Brain microvascular endothelial cell (primary cell): ENCODE measurements at regions not wholly inside any gene's neighbourhood (a gene's known extent, or its start where the extent isn't known, plus 50 kb on each side); places are given as distances from the start of the nearest gene placed in this dataset.

Experiments
- DNase-seq: peaks from one replicate; pipeline ENCODE4 v3.0.0-alpha.2; 2020
- H3K27ac ChIP-seq: fragments of 250-450 bp; sonication (Bioruptor Pico); 2 replicates; pipeline ENCODE4 v1.5.1; 2020; ENCODE audit warnings: mild to moderate bottlenecking, moderate library complexity
- H3K27me3 ChIP-seq: fragments of 250-450 bp; sonication (Bioruptor Pico); replicated peaks from 2 replicates; pipeline ENCODE4 v1.5.1; 2020; ENCODE audit warnings: mild to moderate bottlenecking
- H3K36me3 ChIP-seq: fragments of 250-450 bp; sonication (Bioruptor Pico); replicated peaks from 2 replicates; pipeline ENCODE4 v1.5.1; 2020; ENCODE audit warnings: mild to moderate bottlenecking
- H3K4me3 ChIP-seq: 2 replicates; pipeline ENCODE4 v1.5.1; 2011; ENCODE audit warnings: low read depth, mild to moderate bottlenecking, control low read depth, low read length, moderate library complexity
- in situ Hi-C: cut with HindIII; loops from 2 replicates; pipeline ENCODE4 v1.10.0; 2017; ENCODE audit warnings: low sequenced_read_pairs, low pct_ligation_motif_present
- TF ChIP-seq, protein P1 (sequence below): IDR thresholded peaks from 2 replicates; pipeline ENCODE4 v1.5.1; 2011; ENCODE audit warnings: low read depth, mild to moderate bottlenecking, moderate library complexity, low read length, control low read depth, inconsistent platforms; ENCODE audit errors: missing control alignments

GRCh38 chr14:98606041-98606640 lies 665.9 kb downstream of the BCL11B start:
- TF ChIP-seq, protein P1, sequence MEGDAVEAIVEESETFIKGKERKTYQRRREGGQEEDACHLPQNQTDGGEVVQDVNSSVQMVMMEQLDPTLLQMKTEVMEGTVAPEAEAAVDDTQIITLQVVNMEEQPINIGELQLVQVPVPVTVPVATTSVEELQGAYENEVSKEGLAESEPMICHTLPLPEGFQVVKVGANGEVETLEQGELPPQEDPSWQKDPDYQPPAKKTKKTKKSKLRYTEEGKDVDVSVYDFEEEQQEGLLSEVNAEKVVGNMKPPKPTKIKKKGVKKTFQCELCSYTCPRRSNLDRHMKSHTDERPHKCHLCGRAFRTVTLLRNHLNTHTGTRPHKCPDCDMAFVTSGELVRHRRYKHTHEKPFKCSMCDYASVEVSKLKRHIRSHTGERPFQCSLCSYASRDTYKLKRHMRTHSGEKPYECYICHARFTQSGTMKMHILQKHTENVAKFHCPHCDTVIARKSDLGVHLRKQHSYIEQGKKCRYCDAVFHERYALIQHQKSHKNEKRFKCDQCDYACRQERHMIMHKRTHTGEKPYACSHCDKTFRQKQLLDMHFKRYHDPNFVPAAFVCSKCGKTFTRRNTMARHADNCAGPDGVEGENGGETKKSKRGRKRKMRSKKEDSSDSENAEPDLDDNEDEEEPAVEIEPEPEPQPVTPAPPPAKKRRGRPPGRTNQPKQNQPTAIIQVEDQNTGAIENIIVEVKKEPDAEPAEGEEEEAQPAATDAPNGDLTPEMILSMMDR, result no peak
- Histone ChIP-seq H3K27ac (no peak overlapping the region), H3K36me3 (no peaks in the 10 kb centered on the region), H3K27me3 (no peaks in the 10 kb centered on the region), H3K4me3 (no peak overlapping the region)
- no peak for DNase-seq
- in situ Hi-C loops, result no loop called here

- TF ChIP-seq, protein P1, result no peak
- H3K27me3 ChIP-seq, result no peaks in the 10 kb centered on the region
- in situ Hi-C loops, result no loop called here
- H3K27ac ChIP-seq, result no peak overlapping the region
- no peak overlapping the region for H3K4me3 ChIP-seq
- no peaks in the 10 kb centered on the region for H3K36me3 ChIP-seq
- no peak for DNase-seq
Observed at GRCh38 chr14:98606816-98607215, 665.2 kb downstream of the BCL11B start.

GRCh38 chr14:98607341-98607910 lies 664.6 kb downstream of the BCL11B start:
- in situ Hi-C loops, result no loop called here
- no peak for DNase-seq
- no peaks in the 10 kb centered on the region for H3K27me3 ChIP-seq
- TF ChIP-seq, protein P1, result no peak
- H3K36me3 ChIP-seq, result no peaks in the 10 kb centered on the region
- no peak overlapping the region for H3K4me3 ChIP-seq
- H3K27ac ChIP-seq, result no peak overlapping the region

DNA sequence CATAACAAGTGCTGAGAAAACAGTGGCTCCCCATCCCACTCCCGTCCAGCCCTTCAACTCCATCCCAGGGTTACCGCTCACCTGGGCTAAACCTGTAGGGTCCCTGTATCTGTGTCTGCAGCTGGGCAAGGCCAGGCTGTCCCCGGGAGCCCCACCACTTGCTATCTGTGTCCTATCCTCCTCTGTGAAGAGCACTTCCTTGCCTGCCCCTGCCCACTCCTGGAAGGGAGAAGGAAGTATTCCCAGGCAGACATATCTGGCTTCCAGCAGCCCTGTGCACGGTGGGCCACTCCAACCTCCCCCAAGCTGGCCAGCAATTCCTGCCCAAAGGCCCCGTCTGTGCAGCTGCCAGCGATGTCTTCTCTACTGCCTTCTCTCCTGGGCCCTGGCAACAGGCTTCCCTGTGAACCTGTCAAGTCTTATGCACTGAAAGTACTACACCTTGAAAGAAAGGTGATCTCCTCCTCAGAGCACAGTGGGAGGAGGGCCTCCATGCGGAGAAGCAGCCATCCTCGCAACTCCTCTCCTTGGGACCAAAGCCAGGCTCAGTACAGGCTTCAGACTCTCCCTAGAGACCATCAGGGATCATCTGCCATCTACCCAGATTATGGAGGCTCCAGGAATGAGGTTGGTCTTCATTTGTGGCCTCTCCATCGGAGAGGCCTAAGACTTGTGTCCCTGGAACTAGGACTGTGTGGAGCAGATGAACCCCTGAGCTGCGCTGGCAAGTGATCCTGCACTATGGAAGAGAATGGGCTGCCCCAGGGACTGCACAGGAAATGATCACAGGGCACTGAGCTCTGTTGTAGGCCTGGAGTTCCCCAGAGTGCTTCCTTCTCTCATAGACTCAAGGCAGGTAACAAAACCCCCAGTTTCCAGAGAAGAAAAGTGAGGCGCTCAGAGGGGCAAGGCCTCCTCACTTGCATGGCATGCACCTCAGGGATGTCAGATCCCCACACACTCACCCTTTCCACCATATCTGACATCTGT lies 663.6 kb downstream of the BCL11B start:
- H3K4me3 ChIP-seq, result no peak overlapping the region
- H3K27me3 ChIP-seq, result no peaks in the 10 kb centered on the region
- in situ Hi-C loops, result no loop called here
- TF ChIP-seq, protein P1, result no peak
- H3K36me3 ChIP-seq, result no peaks in the 10 kb centered on the region
- DNase-seq, result no peak
- no peak overlapping the region for H3K27ac ChIP-seq

- H3K27ac ChIP-seq, result no peak overlapping the region
- no peak for DNase-seq
- no peaks in the 10 kb centered on the region for H3K27me3 ChIP-seq
- H3K4me3 ChIP-seq, result no peak overlapping the region
- TF ChIP-seq, protein P1, result no peak
- in situ Hi-C loops, result no loop called here
- H3K36me3 ChIP-seq, result no peaks in the 10 kb centered on the region
Observed at GRCh38 chr14:98612434-98613200, 659.4 kb downstream of the BCL11B start.
